K562 (cell line): ENCODE measurements at regions not wholly inside any gene's neighbourhood (a gene's known extent, or its start where the extent isn't known, plus 50 kb on each side); places are given as distances from the start of the nearest gene placed in this dataset.

Experiments used
- ARID4B ChIP-seq: sonication (generic); formaldehyde crosslinking; IDR thresholded peaks from 2 replicates; pipeline ENCODE4 v1.8.0; 2022; ENCODE audit warnings: mild to moderate bottlenecking, missing genetic modification reagents
- CBFA2T2 ChIP-seq: fragments of 450-650 bp; conservative IDR thresholded peaks from 2 replicates; pipeline ENCODE4 v1.6.1; 2017; ENCODE audit warnings: mild to moderate bottlenecking
- FOXP4 ChIP-seq: sonication (generic); formaldehyde crosslinking; IDR thresholded peaks from 2 replicates; pipeline ENCODE4 v1.8.0; 2022; ENCODE audit warnings: mild to moderate bottlenecking, missing genetic modification reagents, borderline replicate concordance
- KAT8 ChIP-seq: fragments of 450-650 bp; IDR thresholded peaks from 2 replicates; pipeline ENCODE4 v1.6.1; 2016; ENCODE audit warnings: low read depth, mild to moderate bottlenecking
- KLF6 ChIP-seq: fragments of 250-450 bp; sonication (Bioruptor Pico); IDR thresholded peaks from 2 replicates; pipeline ENCODE4 v1.4.0; 2020; ENCODE audit warnings: mild to moderate bottlenecking, moderate library complexity, borderline replicate concordance
- NR2C2 ChIP-seq, 2 experiments: fragments of 200-800 bp in 1 of 2; sonication (Bioruptor generic) in 1 of 2; sonication (generic) in 1 of 2; formaldehyde crosslinking in 1 of 2; IDR thresholded peaks; 2 replicates each; pipeline versions ENCODE4 v1.6.1 to v1.8.0; 2016 to 2022; ENCODE audit warnings: mild to moderate bottlenecking in 1 of 2, missing compliant biosample characterization in 1 of 2, missing genetic modification characterization in 1 of 2, missing genetic modification reagents in 1 of 2
- SAFB2 ChIP-seq: fragments of 200-400 bp; formaldehyde crosslinking; IDR thresholded peaks from 2 replicates; pipeline ENCODE4 v1.6.1; 2018; ENCODE audit warnings: borderline replicate concordance, low read length, low read depth, moderate library complexity; ENCODE audit not compliant: severe bottlenecking
- SNRNP70 ChIP-seq: fragments of 200-400 bp; formaldehyde crosslinking; optimal IDR thresholded peaks from 2 replicates; pipeline ENCODE3; 2017; ENCODE audit warnings: low read depth, low read length
- TSHZ1 ChIP-seq: fragments of 250-450 bp; sonication (Bioruptor Pico); IDR thresholded peaks from 2 replicates; pipeline ENCODE4 v1.4.0; 2020; ENCODE audit warnings: mild to moderate bottlenecking, moderate library complexity
- ZC3H4 ChIP-seq: sonication (generic); formaldehyde crosslinking; IDR thresholded peaks from 2 replicates; pipeline ENCODE4 v1.9.0; 2021; ENCODE audit warnings: missing genetic modification reagents, borderline replicate concordance
- ZNF134 ChIP-seq: fragments of 250-450 bp; sonication (Bioruptor Pico); conservative IDR thresholded peaks from 2 replicates; pipeline ENCODE4 v1.4.0; 2020
- ZNF316 ChIP-seq: fragments of 450-650 bp; IDR thresholded peaks from 2 replicates; pipeline ENCODE4 v1.6.1; 2016
- ZNF589 ChIP-seq: fragments of 200-800 bp; sonication (Bioruptor generic); IDR thresholded peaks from 2 replicates; pipeline ENCODE4 v1.6.1; 2016; ENCODE audit warnings: low read depth, missing genetic modification characterization, missing compliant biosample characterization
- ZNF644 ChIP-seq: fragments of 200-800 bp; sonication (Bioruptor generic); IDR thresholded peaks from 2 replicates; pipeline ENCODE4 v1.6.1; 2016; ENCODE audit warnings: low read depth, missing genetic modification characterization, missing compliant biosample characterization
- TF ChIP-seq, protein P1 (sequence below), 2 experiments: fragments of 200-800 bp in 1 of 2; sonication (Bioruptor generic) in 1 of 2; sonication (generic) in 1 of 2; formaldehyde crosslinking in 1 of 2; IDR thresholded peaks in 1 of 2; conservative IDR thresholded peaks in 1 of 2; 2 replicates each; pipeline versions ENCODE4 v1.5.0 to v1.6.1; 2016 to 2020; ENCODE audit warnings: missing compliant biosample characterization in 1 of 2, missing genetic modification characterization in 1 of 2, missing genetic modification reagents in 1 of 2

- TF ChIP-seq, protein P1, sequence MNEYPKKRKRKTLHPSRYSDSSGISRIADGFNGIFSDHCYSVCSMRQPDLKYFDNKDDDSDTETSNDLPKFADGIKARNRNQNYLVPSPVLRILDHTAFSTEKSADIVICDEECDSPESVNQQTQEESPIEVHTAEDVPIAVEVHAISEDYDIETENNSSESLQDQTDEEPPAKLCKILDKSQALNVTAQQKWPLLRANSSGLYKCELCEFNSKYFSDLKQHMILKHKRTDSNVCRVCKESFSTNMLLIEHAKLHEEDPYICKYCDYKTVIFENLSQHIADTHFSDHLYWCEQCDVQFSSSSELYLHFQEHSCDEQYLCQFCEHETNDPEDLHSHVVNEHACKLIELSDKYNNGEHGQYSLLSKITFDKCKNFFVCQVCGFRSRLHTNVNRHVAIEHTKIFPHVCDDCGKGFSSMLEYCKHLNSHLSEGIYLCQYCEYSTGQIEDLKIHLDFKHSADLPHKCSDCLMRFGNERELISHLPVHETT (CRISPR knock-in tag; conservative IDR thresholded peaks at IDR 0.05 in 1 of 2, IDR thresholded peaks at IDR 0.05 in 1 of 2), result 0 out of 4 replicates have a peak, but pooled peaks of 1 of the 2 experiments have one; percentile 38
- TF ChIP-seq ZNF316 (no peak), KAT8 (peak; percentile 67; the same call in 1 of the 2 replicates), CBFA2T2 (peak; percentile 93), KLF6 (CRISPR knock-in tag) (0 out of 2 replicates have a peak, but pooled peaks have one; percentile 24), SNRNP70 (no peak), ZNF134 (0 out of 2 replicates have a peak, but pooled peaks have one; percentile 16), SAFB2 (no peak), ZNF644 (0 out of 2 replicates have a peak, but pooled peaks have one; percentile 59), FOXP4 (CRISPR knock-in tag) (0 out of 2 replicates have a peak, but pooled peaks have one; percentile 19), ZNF589 (CRISPR knock-in tag) (peak; percentile 64; the same call in 1 of the 2 replicates), ZC3H4 (CRISPR knock-in tag) (no peak), TSHZ1 (CRISPR knock-in tag) (peak; percentile 64; the same call in 1 of the 2 replicates), NR2C2 (CRISPR knock-in tag; IDR thresholded peaks at IDR 0.05) (no peak), NR2C2 (tag; IDR thresholded peaks at IDR 0.05) (peak; percentile 17; the same call in 1 of the 2 replicates), ARID4B (CRISPR knock-in tag) (peak; percentile 64; the same call in 1 of the 2 replicates)
These were observed 219.1 kb downstream of the RBM19 start (continued) for GRCh38 chr12:113747017-113747416.
